ENCODE measurements at regions not wholly inside any gene's neighbourhood (a gene's known extent, or its start where the extent isn't known, plus 50 kb on each side); places are given as distances from the start of the nearest gene placed in this dataset.

DNA sequence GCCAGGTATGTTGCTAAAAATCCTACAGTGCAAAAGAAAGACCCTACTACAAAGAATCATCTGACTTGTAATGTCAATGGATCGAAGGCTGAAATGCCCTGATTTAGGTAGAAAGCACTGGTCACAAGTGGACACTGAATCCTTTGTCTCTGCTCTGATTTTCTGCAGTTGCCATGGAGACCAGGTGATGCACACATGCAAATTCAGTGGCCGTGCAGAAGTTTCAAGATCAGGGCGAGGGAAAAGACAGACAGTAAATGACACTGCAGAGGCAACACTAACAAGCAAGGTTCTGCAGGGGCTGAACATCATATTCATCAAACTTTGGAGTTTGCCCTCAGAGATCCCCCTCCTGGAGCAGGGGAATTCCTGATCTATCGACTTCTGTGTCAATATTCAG is 370.3 kb upstream of the TMEM132C start:
- TF ChIP-seq NR2C2 (CRISPR knock-in tag; IDR thresholded peaks at IDR 0.05): no peak
- TF ChIP-seq, protein P1, sequence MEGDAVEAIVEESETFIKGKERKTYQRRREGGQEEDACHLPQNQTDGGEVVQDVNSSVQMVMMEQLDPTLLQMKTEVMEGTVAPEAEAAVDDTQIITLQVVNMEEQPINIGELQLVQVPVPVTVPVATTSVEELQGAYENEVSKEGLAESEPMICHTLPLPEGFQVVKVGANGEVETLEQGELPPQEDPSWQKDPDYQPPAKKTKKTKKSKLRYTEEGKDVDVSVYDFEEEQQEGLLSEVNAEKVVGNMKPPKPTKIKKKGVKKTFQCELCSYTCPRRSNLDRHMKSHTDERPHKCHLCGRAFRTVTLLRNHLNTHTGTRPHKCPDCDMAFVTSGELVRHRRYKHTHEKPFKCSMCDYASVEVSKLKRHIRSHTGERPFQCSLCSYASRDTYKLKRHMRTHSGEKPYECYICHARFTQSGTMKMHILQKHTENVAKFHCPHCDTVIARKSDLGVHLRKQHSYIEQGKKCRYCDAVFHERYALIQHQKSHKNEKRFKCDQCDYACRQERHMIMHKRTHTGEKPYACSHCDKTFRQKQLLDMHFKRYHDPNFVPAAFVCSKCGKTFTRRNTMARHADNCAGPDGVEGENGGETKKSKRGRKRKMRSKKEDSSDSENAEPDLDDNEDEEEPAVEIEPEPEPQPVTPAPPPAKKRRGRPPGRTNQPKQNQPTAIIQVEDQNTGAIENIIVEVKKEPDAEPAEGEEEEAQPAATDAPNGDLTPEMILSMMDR (IDR thresholded peaks at IDR 0.05): no peak
- TF ChIP-seq, protein P2, sequence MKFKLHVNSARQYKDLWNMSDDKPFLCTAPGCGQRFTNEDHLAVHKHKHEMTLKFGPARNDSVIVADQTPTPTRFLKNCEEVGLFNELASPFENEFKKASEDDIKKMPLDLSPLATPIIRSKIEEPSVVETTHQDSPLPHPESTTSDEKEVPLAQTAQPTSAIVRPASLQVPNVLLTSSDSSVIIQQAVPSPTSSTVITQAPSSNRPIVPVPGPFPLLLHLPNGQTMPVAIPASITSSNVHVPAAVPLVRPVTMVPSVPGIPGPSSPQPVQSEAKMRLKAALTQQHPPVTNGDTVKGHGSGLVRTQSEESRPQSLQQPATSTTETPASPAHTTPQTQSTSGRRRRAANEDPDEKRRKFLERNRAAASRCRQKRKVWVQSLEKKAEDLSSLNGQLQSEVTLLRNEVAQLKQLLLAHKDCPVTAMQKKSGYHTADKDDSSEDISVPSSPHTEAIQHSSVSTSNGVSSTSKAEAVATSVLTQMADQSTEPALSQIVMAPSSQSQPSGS (CRISPR knock-in tag; IDR thresholded peaks at IDR 0.05; ENCODE audit: borderline replicate concordance, low read depth): no peak
- no peak for TF ChIP-seq ELF4 (CRISPR knock-in tag; IDR thresholded peaks at IDR 0.05; ENCODE audit: low read depth)
- TF ChIP-seq TEAD4 (CRISPR knock-in tag; IDR thresholded peaks at IDR 0.05): no peak
